ENCODE measurements at regions not wholly inside any gene's neighbourhood (a gene's known extent, or its start where the extent isn't known, plus 50 kb on each side); places are given as distances from the start of the nearest gene placed in this dataset.
"Not testable (repeated sequence)": the region's sequence is repeated elsewhere in the genome, so short reads cannot be mapped to it uniquely, and the experiment has no call there.

- Histone ChIP-seq H3K9me3 (ENCODE audit: control insufficient read depth, insufficient read depth, low read length) (no peaks in the 10 kb centered on the region), H3K27me3 (ENCODE audit: control insufficient read depth, insufficient read depth, low read length) (no peaks in the 10 kb centered on the region), H3K27ac (ENCODE audit: low read depth, low read length) (no peak overlapping the region), H3K4me3 (ENCODE audit: low read depth, low read length) (no peak overlapping the region)
- TF ChIP-seq, protein P1, sequence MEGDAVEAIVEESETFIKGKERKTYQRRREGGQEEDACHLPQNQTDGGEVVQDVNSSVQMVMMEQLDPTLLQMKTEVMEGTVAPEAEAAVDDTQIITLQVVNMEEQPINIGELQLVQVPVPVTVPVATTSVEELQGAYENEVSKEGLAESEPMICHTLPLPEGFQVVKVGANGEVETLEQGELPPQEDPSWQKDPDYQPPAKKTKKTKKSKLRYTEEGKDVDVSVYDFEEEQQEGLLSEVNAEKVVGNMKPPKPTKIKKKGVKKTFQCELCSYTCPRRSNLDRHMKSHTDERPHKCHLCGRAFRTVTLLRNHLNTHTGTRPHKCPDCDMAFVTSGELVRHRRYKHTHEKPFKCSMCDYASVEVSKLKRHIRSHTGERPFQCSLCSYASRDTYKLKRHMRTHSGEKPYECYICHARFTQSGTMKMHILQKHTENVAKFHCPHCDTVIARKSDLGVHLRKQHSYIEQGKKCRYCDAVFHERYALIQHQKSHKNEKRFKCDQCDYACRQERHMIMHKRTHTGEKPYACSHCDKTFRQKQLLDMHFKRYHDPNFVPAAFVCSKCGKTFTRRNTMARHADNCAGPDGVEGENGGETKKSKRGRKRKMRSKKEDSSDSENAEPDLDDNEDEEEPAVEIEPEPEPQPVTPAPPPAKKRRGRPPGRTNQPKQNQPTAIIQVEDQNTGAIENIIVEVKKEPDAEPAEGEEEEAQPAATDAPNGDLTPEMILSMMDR (IDR thresholded peaks at IDR 0.05; ENCODE audit: low read depth, low read length): no peak
- no peak for DNase-seq (ENCODE audit: low read depth, low spot score)
- POLR2A ChIA-PET: no interaction called here
- CTCF ChIA-PET: interaction anchor here (1.0 kb wide), 1 partner anchor 101 kb away, joined by 3 read pairs; no protein-coding TSS in a partner anchor
Observed at GRCh38 chr4:125181804-125182203, 133.0 kb upstream of the FAT4 start.

DNA sequence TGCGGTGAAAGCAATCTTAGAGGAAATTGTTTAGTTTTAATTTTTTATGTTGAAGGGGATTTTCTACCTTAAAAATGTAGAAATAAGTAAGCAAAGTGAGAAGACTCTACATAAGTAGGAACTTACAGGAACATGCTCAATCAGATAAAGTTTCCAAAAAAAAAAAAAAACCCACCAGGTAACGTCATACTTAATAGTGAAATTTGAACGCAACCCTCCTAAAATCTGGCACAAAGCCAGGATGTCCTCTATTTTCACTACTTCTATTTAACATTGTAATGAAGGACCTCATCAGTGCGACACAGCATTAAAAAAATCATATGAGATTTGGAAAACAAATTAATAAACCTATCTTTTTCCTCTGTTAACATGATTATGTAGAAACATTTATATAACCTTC, 135.0 kb upstream of the FAT4 start:
- Histone ChIP-seq H3K9me3 (ENCODE audit: control insufficient read depth, insufficient read depth, low read length) (no peaks in the 10 kb centered on the region), H3K4me3 (ENCODE audit: low read depth, low read length) (no peak overlapping the region), H3K27me3 (ENCODE audit: control insufficient read depth, insufficient read depth, low read length) (no peaks in the 10 kb centered on the region), H3K27ac (ENCODE audit: low read depth, low read length) (no peak overlapping the region)
- DNase-seq (ENCODE audit: low read depth, low spot score): no peak
- CTCF ChIA-PET: interaction anchor here (0.6 kb wide), 1 partner anchor 67 kb away, joined by 5 read pairs; no protein-coding TSS in a partner anchor
- TF ChIP-seq, protein P1 (IDR thresholded peaks at IDR 0.05; ENCODE audit: low read depth, low read length): no peak
- POLR2A ChIA-PET: no interaction called here

DNA sequence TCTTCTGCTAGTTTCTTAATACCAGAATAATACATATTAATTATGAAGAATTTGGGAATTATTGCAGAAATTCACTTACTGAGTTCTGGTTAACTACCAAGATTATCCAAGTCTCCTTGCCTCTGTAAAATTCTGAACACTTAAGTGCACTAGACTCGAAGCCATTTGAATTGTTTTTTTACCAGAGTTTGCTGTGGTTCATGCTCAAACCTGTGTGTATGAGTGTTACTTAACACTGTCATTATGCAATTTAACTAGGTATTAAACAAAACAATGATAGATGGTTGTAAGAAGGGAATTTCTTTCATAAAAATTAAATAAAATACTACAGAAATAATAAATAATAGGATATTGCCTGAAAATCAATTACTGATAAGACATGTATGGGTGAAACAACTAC, 145.6 kb upstream of the FAT4 start:
- H3K27me3 ChIP-seq (ENCODE audit: control insufficient read depth, insufficient read depth, low read length): no peaks in the 10 kb centered on the region
- ChIA-PET POLR2A (no interaction called here), CTCF (no interaction called here)
- DNase-seq (ENCODE audit: low read depth, low spot score): no peak
- no peak overlapping the region for H3K4me3 ChIP-seq (ENCODE audit: low read depth, low read length)
- TF ChIP-seq, protein P1 (IDR thresholded peaks at IDR 0.05; ENCODE audit: low read depth, low read length): no peak
- H3K9me3 ChIP-seq (ENCODE audit: control insufficient read depth, insufficient read depth, low read length): no peaks in the 10 kb centered on the region
- no peak overlapping the region for H3K27ac ChIP-seq (ENCODE audit: low read depth, low read length)

GRCh38 chr4:125168531-125168930, 146.2 kb upstream of the FAT4 start:
- no peaks in the 10 kb centered on the region for H3K27me3 ChIP-seq (ENCODE audit: control insufficient read depth, insufficient read depth, low read length)
- TF ChIP-seq, protein P1 (IDR thresholded peaks at IDR 0.05; ENCODE audit: low read depth, low read length): no peak
- ChIA-PET POLR2A (no interaction called here), CTCF (no interaction called here)
- no peak overlapping the region for H3K27ac ChIP-seq (ENCODE audit: low read depth, low read length)
- no peak overlapping the region for H3K4me3 ChIP-seq (ENCODE audit: low read depth, low read length)
- DNase-seq (ENCODE audit: low read depth, low spot score): no peak
- H3K9me3 ChIP-seq (ENCODE audit: control insufficient read depth, insufficient read depth, low read length): no peaks in the 10 kb centered on the region

GRCh38 chr4:125166012-125166411, 148.7 kb upstream of the FAT4 start:
- POLR2A ChIA-PET; H3K27ac ChIP-seq (ENCODE audit: low read depth, low read length); DNase-seq (ENCODE audit: low read depth, low spot score); CTCF ChIA-PET; H3K4me3 ChIP-seq (ENCODE audit: low read depth, low read length); H3K9me3 ChIP-seq (ENCODE audit: control insufficient read depth, insufficient read depth, low read length); H3K27me3 ChIP-seq (ENCODE audit: control insufficient read depth, insufficient read depth, low read length): not testable (repeated sequence)

DNA sequence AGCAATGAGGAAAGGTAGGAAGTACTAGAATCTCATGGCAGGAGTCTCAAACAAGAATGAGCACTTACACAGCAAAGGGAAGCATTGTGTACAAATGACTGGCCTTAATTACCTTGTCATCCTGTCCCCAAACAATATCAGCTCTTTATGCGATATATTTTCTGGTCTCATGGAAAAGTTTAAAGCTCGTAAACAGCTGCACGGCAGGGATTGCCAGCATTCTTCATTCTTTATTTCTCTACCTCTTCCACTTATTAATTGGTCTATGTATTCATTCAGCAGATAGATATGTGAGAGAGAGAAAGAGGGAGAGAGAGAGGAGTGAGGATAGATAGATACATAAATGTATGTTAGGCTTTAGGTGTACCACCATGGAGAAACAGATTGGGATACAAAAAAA, 155.8 kb upstream of the FAT4 start:
- Histone ChIP-seq H3K27me3 (ENCODE audit: control insufficient read depth, insufficient read depth, low read length) (no peaks in the 10 kb centered on the region), H3K27ac (ENCODE audit: low read depth, low read length) (no peak overlapping the region), H3K9me3 (ENCODE audit: control insufficient read depth, insufficient read depth, low read length) (no peaks in the 10 kb centered on the region), H3K4me3 (ENCODE audit: low read depth, low read length) (no peak overlapping the region)
- no peak for DNase-seq (ENCODE audit: low read depth, low spot score)
- TF ChIP-seq, protein P1 (IDR thresholded peaks at IDR 0.05; ENCODE audit: low read depth, low read length): no peak
- ChIA-PET POLR2A (no interaction called here), CTCF (interaction anchor here (0.7 kb wide), 1 partner anchor 16 kb away, joined by 3 read pairs; no protein-coding TSS in a partner anchor)
